Left renal pelvis (tissue), 4 donors: ENCODE measurements at regions not wholly inside any gene's neighbourhood (a gene's known extent, or its start where the extent isn't known, plus 50 kb on each side); places are given as distances from the start of the nearest gene placed in this dataset.
"Not testable (repeated sequence)": the region's sequence is repeated elsewhere in the genome, so short reads cannot be mapped to it uniquely, and the experiment has no call there.

ENCODE experiments used
- DNase-seq, 4 donors: peaks; one replicate each; pipeline ENCODE4 v3.0.0-alpha.2; 2013; ENCODE audit warnings: low read depth in 4 of 4, low spot score in 3 of 4

DNA sequence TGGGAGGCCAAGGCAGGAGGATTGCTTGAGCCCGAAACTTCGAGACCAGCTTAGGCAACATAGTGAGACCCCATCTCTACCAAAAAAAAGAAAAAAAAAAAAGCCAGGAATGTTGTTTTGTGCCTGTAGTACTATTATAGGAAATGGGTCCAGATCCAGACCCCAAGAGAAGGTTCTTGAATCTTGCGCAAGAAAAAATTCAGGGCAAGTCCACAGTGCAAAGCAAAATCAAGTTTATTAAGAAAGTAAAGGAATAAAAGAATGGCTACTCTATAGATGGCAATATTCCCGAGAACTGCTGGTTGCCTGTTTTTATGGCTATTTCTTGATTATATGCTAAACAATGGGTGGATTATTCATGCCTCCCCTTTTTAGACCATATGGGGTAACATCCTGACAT is 51.2 kb upstream of the RDX start:
- no peak for DNase-seq

DNA sequence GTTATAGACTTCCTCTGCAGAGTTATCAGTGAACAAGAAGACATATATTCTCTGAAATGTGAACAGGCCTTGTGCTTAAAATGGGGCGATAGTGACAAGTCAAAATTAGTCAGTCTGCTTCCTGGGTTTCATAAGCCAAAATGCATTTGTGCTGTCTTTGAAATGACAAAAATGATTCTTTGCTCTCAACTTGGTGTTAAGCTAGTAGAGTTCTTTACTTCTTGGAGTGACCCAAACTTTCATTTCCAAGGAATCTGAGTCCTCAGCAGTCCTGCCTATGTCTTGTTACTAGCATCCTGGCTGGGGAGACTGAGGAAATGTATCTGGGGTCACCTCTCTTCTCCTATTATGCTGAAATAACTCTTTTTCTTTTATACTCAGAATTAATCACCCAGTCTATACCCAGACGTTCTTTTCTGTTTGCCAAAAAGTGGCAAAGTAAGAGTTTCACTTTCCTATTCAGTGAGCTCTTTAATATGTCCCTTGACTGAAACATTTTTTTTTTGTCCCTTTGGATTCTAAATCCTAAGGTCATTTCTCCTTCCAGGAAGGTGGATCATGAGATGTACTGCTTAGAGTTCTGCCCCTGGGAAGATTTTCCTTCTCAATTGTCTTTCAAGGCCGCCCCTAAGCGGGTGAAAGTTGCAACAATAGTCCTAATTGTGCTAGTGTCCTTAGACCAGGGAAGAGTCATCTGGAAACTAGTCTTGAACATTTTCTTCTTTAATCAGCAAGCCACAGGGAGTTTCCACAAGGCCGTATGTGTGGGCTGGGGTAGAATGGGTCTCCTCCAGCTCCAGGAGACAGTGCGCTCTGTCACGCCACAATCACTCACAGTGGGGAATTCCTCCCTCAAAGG is 53.0 kb upstream of the RDX start:
- no peak for DNase-seq

DNA sequence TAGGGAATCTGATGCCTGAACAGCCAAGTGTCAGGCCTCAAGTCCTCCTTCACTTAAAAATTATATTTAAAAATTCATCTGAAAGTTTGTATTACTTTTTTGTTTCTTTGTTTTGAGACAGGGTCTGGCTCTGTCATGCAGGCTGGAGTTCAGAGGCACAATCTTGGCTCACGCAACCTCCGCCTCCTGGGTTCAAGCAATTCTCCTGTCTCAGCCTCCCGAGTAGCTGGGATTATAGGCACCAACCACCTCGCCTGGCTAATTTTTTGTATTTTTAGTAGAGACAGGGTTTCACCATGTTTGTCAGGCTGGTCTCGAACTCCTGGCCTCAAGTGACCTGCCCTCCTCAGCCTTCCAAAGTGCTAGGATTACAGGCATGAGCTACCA is 53.6 kb upstream of the RDX start:
- not testable (repeated sequence) for DNase-seq

DNA sequence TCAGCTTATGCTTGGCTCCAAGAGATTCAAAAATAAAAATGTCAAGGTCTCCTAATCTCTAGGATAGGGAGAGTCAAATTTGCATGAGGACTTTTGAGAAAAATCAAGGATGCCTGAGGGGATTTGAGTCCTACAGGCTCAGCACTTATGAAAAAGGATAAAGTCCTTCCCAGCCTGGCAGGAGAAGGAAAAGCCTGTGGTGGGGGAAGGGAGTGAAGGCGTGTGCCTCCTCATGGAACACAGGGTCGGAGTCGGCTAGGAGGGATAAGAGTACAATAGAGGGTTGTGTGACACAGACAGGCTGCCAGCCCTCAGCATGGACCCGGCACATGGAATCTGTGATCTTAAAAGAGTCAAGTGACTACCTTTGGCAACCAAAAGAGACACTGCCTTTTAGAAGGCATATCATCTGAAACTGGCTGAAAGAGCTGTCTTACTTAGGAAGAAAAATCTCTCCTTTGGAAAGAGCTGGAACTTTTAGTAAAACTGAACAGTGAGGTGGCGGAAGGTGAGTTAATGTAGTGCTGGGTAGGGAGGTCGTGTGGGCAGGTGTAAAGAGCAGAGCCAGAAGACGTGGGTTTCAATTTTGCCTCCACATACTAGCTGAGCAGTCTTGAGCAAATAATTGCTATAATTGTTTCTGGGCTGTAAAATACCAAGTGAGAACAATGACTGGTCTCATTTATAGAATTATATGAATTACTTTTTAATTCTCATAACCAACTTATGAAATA is 58.8 kb upstream of the RDX start:
- DNase-seq = no peak

DNA sequence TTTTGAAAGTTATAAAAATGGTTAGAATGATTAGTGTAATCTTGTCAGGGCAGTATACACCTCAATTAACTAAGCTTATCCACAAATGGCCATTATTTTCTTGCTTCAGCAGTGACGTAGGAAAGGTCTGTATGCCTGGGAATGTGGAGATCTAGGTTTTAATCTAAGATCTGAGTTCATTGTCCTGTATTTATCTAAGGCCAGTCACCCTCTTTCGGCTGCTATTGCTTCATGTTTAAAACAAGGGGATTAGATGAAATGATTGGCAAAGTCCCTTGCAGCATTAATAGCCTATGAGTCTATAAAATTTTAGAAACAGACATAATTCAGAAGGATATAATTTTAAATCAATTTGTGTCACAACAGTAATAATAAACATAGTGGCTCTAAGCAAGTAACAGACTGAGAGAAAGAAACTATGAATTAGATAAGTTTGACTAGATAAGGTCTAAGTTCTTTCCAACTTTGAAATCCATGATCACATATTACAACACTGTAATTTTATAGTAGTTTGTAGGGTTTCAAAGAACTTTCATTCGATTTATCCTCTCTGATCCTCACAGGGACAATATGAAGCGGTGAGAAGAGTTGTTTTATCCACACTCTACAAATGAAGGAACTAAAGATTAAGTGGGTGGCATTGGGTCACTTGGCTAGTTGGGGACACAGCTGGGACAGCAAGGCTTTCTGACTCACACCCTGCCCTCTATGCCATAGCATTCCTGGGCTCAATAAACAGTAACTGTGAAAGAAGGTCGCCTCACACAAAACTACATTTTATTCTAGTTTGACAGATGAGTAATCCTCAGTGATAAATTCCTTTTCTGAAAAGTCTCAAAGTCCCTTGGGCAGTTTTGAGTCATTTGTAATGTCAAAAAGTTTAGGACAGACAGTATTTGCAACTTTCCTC is 60.6 kb upstream of the RDX start:
- DNase-seq = no peak

DNA sequence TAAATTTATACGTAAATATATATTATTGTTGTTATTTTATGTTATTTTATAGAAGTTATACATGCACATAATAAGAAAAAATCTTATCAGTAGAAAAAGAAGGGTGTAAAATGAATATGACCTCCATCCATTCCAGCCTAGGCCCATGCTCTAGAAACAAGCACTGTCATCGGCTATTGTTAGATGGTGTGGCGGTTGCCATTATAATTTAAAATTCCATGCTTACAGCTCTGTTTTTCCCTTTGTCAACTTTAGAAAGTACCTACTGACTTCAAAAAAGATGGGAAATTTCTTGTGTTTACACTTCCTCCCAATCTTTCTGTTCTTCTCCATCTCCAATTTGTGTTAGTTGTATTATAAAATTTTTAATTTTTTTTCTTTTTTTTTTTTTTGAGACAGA is 61.9 kb upstream of the RDX start:
- DNase-seq = no peak

DNA sequence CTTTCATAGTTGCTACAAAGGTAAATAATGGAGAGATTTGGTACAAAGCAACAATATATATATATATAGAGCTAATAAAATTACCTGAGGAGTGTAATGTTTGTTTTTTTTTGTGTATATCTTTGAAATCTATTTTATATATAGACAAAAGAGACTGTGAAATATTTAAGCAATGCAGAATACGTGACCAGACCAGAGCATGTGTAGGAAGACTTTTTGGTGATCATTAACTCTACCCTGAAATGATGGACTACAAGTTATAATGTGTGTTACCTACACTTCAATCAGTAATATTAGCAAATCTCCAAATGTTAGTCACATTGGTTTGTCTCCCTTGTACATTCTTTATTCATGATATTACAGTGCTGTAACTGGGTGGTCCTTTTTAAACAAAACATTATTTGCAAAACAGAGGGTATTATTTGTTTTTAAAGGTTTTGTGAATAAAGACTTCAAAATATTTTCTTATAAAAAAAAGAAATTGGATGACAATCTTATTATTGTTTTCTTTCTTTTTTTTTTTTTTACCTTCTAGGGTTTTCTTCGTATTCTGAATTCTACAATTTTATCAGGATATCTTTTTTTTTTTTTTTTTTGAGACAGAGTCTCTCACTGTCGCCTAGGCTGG is 64.5 kb upstream of the RDX start:
- DNase-seq = not testable (repeated sequence)

DNA sequence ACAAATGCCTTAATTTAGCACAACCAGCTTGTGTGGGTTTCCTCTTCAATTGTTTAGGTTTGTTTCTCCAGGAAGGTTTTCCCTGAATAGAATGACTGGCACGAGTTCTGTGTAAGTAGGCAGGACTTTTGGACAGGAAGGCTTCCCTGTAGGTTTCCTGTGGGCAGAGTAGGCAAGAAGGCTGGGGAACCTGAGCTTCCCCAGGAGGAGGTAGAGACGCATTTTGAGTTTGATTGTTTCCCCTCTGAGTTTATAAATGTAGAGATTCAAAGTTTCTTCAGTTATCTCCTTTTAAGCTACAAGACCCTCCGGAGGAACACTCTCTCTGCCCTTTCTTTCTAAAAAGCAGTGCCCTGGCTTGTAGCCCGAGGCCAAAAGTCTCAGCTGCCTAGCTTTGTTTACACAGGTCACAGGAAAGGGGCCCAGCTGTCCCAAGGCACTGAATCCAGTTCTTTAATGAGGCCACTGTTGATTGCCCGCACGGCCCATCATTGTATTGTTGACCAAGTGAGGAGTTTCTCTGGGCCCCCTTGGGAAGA is 66.6 kb upstream of the RDX start:
- no peak for DNase-seq

DNA sequence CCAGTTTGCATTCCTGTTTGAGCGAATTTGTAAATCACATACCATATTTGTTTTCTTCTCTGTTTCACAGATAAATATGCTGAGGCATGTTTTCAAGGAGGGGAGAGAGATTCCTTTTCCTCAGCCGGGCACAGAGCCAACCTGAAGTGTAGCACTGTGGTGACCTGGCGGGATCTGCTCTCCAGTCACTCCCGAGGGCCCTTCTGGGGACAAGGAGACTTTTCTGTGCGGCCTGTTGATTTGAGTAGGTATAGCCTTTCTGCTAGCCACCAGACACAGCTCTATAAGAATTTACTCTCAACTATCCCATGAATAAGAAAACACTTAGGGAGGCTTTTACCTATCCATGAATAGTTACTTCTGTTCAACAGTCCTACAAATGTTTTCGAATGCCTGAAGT is 63.5 kb upstream of the FDX1 start:
- peak in 2 of 4 donors; percentile 21 to 43 for DNase-seq

DNA sequence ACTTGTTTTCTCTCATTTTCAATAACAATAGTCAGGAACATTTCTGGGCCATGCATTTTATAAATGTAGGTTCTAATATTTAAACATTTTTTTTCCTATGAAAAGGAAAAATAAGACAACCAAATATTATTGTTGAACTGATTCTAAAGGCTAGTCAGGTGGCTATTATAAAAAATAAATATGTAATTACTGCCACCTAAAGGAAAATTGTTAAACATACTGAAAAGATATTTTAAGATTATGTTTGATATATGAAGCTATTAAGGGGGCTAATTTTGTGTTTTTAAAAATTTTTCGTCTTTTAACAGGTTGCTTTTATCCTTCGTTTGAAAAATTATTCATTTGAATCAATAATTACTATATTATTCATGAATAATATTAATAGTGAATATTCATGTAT is 62.2 kb upstream of the FDX1 start:
- DNase-seq = no peak

DNA sequence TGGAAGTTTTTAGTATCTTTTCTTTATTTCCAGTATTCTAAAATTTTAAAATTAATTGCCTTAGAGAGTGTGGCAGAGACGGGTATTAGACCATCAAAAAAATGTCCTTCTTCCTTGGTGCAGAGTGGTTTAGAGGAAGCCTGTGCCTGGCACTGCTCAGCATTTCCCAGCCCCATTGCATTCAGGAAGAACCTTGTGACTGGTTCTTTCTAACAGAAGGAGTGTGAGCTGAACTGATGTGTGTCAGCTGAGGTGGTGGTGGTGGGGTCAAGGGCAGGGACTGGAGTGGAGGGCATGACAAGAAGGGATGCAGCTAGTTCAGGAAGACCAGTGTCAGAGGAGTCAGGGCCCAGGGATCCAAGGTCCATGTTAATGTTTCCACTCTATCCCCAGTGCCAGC is 58.7 kb upstream of the FDX1 start:
- no peak for DNase-seq

DNA sequence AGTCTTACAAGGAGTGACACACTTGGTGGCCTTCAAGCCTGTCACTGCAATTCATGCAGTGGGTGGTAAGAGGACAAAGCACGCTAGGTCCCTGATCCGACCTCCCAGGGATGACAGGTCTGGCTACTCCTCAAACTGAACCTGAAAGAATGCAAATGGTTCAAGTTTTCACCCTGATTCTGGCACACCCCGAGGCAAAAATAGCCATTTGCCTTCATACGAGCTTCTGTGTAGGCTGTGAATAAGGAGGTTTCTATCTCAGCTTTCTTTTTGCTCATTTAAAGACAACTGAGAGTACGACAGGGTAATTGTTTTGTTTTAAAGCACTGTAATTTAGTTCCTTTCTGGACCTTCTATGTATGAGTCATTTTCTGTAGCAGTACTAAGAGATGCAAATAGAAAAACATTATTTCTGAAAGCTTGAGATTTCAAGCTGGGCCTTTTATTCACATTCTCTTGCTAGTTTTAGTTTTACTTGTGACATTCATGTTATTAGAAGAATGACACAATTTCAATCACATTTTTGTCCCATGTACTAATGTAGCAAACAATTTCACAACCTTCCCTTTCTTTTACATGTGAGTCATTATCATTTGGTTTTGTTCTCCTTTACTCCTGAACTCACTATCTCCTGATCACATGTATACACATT is 56.6 kb upstream of the FDX1 start:
- no peak for DNase-seq

DNA sequence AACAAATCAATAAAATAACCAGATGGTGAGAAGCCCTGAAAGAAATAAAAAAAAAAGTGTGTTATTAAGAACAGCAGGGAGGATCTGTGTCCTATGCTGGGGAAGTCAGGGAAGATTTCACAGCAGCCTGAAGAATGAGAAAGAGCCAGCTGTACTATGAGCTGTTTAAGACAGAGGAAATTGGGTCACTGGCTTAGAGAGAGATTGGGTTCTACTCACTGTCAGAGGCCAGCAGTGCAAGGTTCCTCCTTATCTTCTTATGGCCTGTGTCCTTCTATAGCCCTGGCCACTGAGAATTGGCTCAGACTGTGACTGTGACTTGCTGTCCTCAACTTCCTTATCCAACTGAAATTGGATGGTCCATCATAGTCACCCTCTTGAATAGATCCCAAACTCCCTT is 54.8 kb upstream of the FDX1 start:
- no peak for DNase-seq

DNA sequence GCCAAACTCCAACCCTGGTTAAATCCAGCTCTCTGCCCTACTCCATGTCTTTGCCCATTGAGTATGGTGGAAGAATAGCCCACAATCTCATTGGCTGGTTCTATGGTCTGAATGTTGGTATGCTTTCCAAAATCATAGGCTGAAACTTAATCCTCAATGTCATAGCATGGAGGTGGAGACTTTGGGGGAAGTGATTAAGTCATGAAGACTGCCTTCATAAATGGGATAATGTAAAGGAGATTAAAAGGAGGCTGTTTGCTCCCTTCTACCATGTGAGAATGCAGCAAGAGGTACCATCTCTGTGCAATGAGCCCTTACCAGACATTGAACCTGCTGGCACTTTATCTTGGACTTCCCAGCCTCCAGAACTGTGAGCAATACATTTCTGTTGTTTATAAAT is 54.4 kb upstream of the FDX1 start:
- no peak for DNase-seq

DNA sequence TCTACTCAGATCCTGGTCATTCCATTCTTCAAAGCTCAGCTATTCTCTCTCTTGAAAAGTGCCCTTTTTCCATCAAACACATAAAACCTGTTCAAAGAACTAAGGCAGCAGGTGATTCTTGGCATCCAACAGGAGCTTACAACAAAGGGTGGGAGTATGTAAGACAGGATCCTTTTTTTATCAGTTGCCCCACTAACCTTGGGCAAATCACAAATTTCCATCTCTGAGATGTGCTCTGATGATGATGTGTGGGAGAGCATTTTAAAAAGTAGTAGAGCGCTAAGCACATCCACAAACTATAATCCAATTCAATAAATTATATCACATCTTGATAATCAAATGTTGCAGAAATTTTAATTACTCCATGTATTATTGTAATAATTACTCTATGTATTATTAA is 53.7 kb upstream of the FDX1 start:
- DNase-seq = no peak

DNA sequence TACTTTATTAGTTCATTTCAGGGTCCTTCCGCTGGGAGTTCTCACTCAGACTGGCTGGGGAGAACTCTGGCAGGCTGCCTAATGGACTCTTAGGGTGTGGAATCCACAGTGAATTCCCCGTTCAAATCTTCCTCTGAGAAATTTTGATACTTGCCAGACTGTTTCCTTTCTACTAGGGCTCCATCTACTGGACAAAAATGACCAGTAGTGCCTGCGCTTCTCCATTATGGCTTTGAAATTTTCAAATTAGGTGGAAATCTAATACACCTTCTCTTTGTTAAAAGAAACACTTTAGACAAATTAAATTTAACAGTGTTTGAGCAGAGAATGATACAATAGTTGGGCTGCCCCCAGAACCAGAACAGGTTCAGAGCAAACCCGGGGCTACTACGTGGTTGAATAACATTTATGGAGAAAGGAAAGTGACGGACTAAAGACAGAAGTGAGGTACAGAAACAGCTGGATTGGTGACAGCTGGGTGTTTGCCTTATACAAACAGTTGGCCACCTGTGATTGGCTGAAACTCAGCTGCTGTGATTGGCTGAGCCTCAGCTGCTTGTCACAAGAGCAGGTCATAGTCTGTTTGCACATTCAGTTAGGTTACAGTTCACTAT is 52.9 kb upstream of the FDX1 start:
- DNase-seq = peak in 3 of 4 donors; percentile 55 to 70 (median 67)

DNA sequence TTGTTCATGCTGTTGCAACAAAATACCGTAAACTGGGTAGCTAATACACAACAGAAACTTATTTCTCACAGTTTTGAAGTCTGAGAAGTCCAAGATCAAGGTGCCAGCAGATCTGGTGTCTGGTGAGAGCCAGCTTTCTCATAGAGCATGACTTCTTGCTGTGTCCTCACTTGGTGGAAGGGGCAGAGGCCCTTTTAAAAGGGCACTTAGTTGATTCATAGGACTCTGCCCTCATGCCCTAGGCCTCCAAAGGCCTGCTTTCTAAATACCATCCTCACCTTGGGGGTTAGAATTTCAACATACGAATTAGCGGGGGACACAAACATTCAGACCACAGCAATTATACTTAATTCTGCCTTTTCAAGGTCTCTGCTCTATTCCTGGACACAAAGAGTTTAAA is 52.3 kb upstream of the FDX1 start:
- DNase-seq = no peak

DNA sequence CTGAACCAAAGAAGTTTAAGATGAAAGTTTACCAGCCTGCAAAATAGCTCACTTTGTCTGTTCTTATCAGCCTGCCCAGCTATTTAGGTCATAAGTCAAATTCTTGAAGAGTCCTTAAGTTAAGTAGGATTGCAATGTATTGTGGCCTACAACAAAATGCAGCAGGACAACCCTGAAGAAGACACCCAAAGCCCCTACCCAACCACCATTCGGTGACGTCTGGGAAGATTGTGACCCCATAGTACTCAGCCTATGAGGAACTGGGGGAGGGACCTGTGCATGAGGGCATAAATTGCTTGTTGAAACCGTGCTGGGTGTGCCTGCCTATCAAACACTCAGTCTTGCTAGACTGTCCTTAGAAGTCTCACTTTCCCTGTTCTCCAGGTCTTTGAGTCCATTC is 50.5 kb upstream of the FDX1 start:
- no peak for DNase-seq

DNA sequence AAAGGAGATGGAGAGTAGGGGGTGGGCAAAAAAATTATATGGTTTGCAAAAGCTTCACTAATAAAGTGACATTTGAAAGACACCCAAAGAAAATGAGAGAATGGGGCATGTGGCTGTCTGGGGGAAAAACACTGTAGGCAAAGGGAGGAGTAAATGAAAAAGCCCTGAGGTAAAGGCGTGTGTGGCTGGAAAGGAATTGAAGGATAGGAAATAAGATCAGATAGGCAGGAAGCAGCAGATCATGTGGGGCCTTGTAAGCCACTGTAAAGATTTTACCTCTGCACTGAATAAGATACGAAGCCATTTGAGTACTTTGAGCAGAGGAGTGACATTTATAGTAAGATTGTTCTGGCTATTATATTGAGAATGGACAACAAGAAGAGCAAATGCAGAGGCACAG is 49.8 kb upstream of the FDX1 start:
- no peak for DNase-seq
